D721Med (cell line): ENCODE measurements at regions not wholly inside any gene's neighbourhood (a gene's known extent, or its start where the extent isn't known, plus 50 kb on each side); places are given as distances from the start of the nearest gene placed in this dataset.

ENCODE experiments used
- DNase-seq: peaks from one replicate; pipeline ENCODE4 v3.0.0; 2011; ENCODE audit warnings: low spot score; ENCODE audit not compliant: insufficient read length
- FAIRE-seq: peaks from 2 replicates; lab custom pipeline; 2011; peaks lifted over from hg19 to GRCh38; lab: Jason Lieb, UNC
- CTCF ChIP-seq: IDR thresholded peaks from 2 replicates; pipeline ENCODE4 v1.5.1; 2012; ENCODE audit warnings: mild to moderate bottlenecking, control low read depth; ENCODE audit not compliant: insufficient read depth; ENCODE audit errors: missing control alignments

DNA sequence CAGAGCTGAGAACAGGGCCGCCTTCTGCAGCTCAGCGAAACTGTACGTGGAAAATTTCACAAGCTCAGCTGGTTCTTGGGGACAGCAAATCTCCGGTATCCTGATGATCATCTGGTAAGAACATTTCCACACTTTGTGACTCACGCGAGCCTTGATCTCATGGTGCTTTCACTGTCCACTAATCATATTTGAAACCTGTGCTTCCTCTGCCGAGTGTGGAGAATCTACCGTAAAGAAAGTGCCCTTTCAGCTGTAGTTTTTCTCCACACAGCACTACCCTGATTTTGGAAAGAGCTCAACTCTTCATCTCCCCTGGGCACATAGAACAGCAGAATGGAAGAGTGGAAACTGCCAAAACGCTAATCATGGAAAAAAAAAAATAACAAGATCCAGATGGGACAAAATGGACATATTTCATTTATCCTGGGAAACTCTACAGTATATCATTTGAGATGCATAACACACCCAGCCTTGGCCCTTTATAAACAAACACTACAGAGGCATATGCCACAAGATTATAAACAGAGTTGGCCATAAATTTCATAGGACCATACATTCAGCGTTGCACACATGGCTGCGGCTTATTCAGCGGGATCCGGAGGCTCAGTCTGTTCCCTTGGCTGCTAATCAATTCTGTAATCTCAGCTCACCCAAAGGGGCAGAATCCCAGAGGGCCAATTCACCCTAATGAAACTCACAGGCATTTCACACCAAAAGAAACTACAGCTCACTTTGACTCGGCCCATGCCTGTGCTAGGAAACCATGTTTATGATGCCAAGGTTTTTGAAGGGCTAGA lies 434.5 kb downstream of the HDGFL1 start:
- DNase-seq (no peak), FAIRE-seq (peak; percentile 80)
- TF ChIP-seq CTCF: no peak

DNA sequence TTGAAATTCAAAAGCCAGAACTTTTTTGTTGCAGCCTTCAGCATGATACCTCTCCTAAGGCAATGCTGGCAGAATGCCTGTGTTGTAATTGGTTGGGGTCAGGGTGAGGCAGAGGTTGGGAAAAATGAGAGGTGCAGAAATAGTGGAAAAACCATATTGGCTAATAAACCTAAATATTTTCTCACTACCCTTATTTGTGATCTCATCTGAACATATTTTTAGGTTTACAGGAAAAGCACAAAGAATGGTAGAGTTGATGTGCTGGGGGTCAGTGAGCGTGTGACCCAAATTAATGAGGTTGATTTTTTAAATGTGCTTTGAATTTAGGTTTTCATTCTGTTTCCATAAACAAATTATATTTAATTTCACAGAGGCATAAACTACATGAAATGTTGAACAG lies 437.3 kb downstream of the HDGFL1 start:
- no peak for TF ChIP-seq CTCF
- DNase-seq (no peak), FAIRE-seq (no peak)

DNA sequence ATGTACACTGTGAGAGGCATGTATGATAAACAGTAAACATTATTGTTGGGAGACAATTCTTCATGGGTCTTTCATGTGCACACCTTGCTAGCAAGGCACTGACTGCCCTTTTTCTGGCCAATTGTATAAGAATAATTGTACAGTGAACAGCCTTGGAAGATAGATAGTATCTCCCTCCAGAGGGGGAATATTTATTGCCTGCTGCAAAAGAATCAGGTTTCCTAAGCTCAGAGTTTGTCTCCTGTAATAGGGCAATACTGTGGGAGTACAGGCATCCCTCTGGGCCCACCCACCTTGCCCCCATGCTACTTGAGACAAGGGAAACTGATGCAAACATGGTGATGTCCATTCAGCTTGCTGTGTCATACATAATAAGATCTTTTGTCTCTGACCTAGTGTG lies 442.2 kb downstream of the HDGFL1 start:
- DNase-seq (no peak), FAIRE-seq (peak; percentile 93)
- no peak for TF ChIP-seq CTCF

DNA sequence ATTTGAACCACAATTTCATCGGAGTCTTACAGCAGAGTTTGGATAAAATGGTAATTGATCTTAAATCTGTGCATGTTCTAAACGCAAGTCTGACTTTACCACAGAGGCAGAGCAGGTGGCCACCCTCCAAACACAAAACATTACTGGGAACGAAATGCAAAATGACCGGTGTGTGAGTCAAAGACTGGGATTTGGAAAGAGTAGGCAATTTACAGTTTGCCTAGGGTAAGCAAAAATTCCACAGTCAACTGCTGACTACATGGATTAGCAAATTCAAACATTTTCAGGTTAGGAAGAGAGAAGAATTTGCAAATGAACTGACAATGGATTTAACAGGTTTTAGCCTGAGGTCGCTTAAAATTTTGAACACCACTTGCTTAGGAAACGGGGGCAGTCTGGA lies 444.4 kb downstream of the HDGFL1 start:
- no peak for TF ChIP-seq CTCF
- no peak for FAIRE-seq
- no peak for DNase-seq

- DNase-seq (no peak), FAIRE-seq (peak; percentile 38)
- no peak for TF ChIP-seq CTCF
Measured at GRCh38 chr6:23016696-23017095, 447.3 kb downstream of the HDGFL1 start.

DNA sequence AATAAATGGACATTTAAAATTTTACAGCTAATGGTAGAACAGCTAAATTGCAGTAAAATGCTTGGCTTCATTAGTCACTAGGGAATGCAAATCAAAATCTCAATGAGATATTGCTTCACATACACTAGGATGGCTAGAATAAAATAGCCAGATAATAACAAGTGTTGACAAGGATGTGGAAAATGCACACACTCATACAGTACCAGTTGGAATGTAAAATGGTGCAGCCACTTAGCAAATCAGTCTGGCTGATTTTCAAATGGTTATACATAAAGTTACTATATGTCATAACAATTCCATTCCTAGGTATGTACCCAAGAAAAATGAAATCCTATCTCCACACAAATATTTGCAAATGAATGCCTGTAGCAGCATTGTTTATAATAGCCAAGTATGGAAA lies 452.1 kb downstream of the HDGFL1 start:
- TF ChIP-seq CTCF: no peak
- FAIRE-seq (no peak), DNase-seq (no peak)

DNA sequence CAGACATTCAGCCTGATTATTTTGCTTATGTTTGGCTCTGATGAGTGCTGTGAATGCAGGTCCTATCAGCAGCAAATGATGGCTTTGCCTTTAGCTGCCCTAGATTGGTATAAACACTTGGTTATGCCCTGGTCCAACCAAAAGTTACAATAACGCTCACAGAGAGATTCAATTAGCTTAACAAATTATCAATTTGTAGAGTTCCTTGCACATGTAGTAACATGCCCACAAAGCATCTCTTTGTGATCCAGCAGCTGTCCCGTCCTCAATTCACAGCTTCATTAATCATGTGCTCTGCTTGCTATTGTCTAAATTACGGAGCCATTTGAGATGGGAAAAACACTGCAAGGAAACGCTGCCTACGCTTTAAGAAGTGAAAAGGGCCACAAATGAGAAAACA lies 457.9 kb downstream of the HDGFL1 start:
- no peak for DNase-seq
- no peak for FAIRE-seq
- no peak for TF ChIP-seq CTCF
